WTC11 (cell line): ENCODE measurements at regions not wholly inside any gene's neighbourhood (a gene's known extent, or its start where the extent isn't known, plus 50 kb on each side); places are given as distances from the start of the nearest gene placed in this dataset.

ENCODE experiments used
- AFF4 ChIP-seq: sonication (generic); formaldehyde crosslinking; IDR thresholded peaks from 2 replicates; pipeline ENCODE4 v1.8.1; 2023; ENCODE audit warnings: mild to moderate bottlenecking, missing genetic modification reagents, borderline replicate concordance
- ARID4B ChIP-seq: sonication (generic); formaldehyde crosslinking; IDR thresholded peaks from 2 replicates; pipeline ENCODE4 v1.8.0; 2023; ENCODE audit warnings: missing genetic modification reagents, mild to moderate bottlenecking, borderline replicate concordance
- CREM ChIP-seq: sonication (generic); formaldehyde crosslinking; IDR thresholded peaks from 2 replicates; pipeline ENCODE4 v1.8.1; 2022; ENCODE audit warnings: mild to moderate bottlenecking, missing genetic modification reagents, moderate library complexity
- CTCF ChIP-seq: fragments of 200-600 bp; IDR thresholded peaks from 2 replicates; pipeline ENCODE4 v1.8.0; 2022; ENCODE audit warnings: antibody characterized with exemption
- E2F1 ChIP-seq: sonication (generic); formaldehyde crosslinking; IDR thresholded peaks from 2 replicates; pipeline ENCODE4 v1.8.0; 2022; ENCODE audit warnings: mild to moderate bottlenecking, missing genetic modification reagents
- E2F4 ChIP-seq: sonication (generic); formaldehyde crosslinking; IDR thresholded peaks from 2 replicates; pipeline ENCODE4 v1.8.1; 2022; ENCODE audit warnings: low read depth, mild to moderate bottlenecking, moderate library complexity, missing genetic modification reagents, borderline replicate concordance
- MAX ChIP-seq: sonication (generic); formaldehyde crosslinking; IDR thresholded peaks from 2 replicates; pipeline ENCODE4 v1.8.0; 2022; ENCODE audit warnings: mild to moderate bottlenecking, missing genetic modification reagents
- MYBL2 ChIP-seq: sonication (generic); formaldehyde crosslinking; IDR thresholded peaks from 2 replicates; pipeline ENCODE4 v1.8.1; 2023; ENCODE audit warnings: mild to moderate bottlenecking, moderate library complexity, missing genetic modification reagents
- NFE2L1 ChIP-seq: sonication (generic); formaldehyde crosslinking; IDR thresholded peaks from 2 replicates; pipeline ENCODE4 v1.8.1; 2023; ENCODE audit warnings: missing genetic modification reagents
- NR2C2 ChIP-seq: sonication (generic); formaldehyde crosslinking; IDR thresholded peaks from 2 replicates; pipeline ENCODE4 v1.8.0; 2022; ENCODE audit warnings: mild to moderate bottlenecking, missing genetic modification reagents
- NR3C1 ChIP-seq: sonication (generic); formaldehyde crosslinking; conservative IDR thresholded peaks from 2 replicates; pipeline ENCODE4 v1.8.1; 2023; ENCODE audit warnings: low read depth, mild to moderate bottlenecking, missing genetic modification reagents
- PREB ChIP-seq: sonication (generic); formaldehyde crosslinking; IDR thresholded peaks from 2 replicates; pipeline ENCODE4 v1.8.1; 2022; ENCODE audit warnings: mild to moderate bottlenecking, missing genetic modification reagents, moderate library complexity, borderline replicate concordance
- ZNF396 ChIP-seq: fragments of 250-450 bp; sonication (Bioruptor Pico); IDR thresholded peaks from 2 replicates; pipeline ENCODE4 v1.8.0; 2021; ENCODE audit warnings: mild to moderate bottlenecking, moderate library complexity, borderline replicate concordance
- ZNF416 ChIP-seq: fragments of 250-450 bp; sonication (Bioruptor Pico); IDR thresholded peaks from 2 replicates; pipeline ENCODE4 v1.9.0; 2021; ENCODE audit warnings: mild to moderate bottlenecking, inconsistent platforms

GRCh38 chr7:125033506-125033905 lies 103.9 kb upstream of the POT1 start:
- TF ChIP-seq CTCF (no peak), NR2C2 (CRISPR knock-in tag) (no peak), AFF4 (CRISPR knock-in tag) (no peak), CREM (CRISPR knock-in tag) (no peak), NR3C1 (CRISPR knock-in tag) (no peak), ARID4B (CRISPR knock-in tag) (no peak), NFE2L1 (CRISPR knock-in tag) (no peak), MYBL2 (CRISPR knock-in tag) (no peak), PREB (CRISPR knock-in tag) (no peak), E2F1 (CRISPR knock-in tag) (no peak), ZNF416 (CRISPR knock-in tag) (no peak), E2F4 (CRISPR knock-in tag) (no peak), ZNF396 (CRISPR knock-in tag) (no peak), MAX (no peak)
